ENCODE measurements at regions not wholly inside any gene's neighbourhood (a gene's known extent, or its start where the extent isn't known, plus 50 kb on each side); places are given as distances from the start of the nearest gene placed in this dataset.

GRCh38 chr5:28403846-28404245 is 1365.5 kb upstream of the CDH9 start:
- H2AFZ ChIP-seq (ENCODE audit: low read depth, low read length): no peak overlapping the region
- H3K4me2 ChIP-seq (ENCODE audit: low read length): no peak overlapping the region
- no peaks in the 10 kb centered on the region for H3K27me3 ChIP-seq (ENCODE audit: low read depth, low read length)
- TF ChIP-seq, protein P1, sequence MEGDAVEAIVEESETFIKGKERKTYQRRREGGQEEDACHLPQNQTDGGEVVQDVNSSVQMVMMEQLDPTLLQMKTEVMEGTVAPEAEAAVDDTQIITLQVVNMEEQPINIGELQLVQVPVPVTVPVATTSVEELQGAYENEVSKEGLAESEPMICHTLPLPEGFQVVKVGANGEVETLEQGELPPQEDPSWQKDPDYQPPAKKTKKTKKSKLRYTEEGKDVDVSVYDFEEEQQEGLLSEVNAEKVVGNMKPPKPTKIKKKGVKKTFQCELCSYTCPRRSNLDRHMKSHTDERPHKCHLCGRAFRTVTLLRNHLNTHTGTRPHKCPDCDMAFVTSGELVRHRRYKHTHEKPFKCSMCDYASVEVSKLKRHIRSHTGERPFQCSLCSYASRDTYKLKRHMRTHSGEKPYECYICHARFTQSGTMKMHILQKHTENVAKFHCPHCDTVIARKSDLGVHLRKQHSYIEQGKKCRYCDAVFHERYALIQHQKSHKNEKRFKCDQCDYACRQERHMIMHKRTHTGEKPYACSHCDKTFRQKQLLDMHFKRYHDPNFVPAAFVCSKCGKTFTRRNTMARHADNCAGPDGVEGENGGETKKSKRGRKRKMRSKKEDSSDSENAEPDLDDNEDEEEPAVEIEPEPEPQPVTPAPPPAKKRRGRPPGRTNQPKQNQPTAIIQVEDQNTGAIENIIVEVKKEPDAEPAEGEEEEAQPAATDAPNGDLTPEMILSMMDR (IDR thresholded peaks at IDR 0.05; ENCODE audit: low read depth, low read length): no peak
- no peak for TF ChIP-seq EZH2phosphoT487 (IDR thresholded peaks at IDR 0.05; ENCODE audit: low read depth)
- no peaks in the 10 kb centered on the region for H3K79me2 ChIP-seq (ENCODE audit: low read length)
- H3K4me1 ChIP-seq (ENCODE audit: low read length): peaks cover 9% of the 10 kb centered on the region
- H3K4me3 ChIP-seq (ENCODE audit: low read length): no peak overlapping the region
- H3K9ac ChIP-seq (ENCODE audit: low read length): no peak overlapping the region
- H3K36me3 ChIP-seq (replicated peaks; ENCODE audit: low read depth, low read length): no peaks in the 10 kb centered on the region
- no peaks in the 10 kb centered on the region for H4K20me1 ChIP-seq (ENCODE audit: insufficient read depth, low read length)
- H3K9me3 ChIP-seq (ENCODE audit: insufficient read depth, low read length): no peaks in the 10 kb centered on the region
- no peak overlapping the region for H3K27ac ChIP-seq (ENCODE audit: low read length)

GRCh38 chr5:28402590-28403301 is 1364.4 kb upstream of the CDH9 start:
- Histone ChIP-seq H4K20me1 (ENCODE audit: insufficient read depth, low read length) (no peaks in the 10 kb centered on the region), H3K9me3 (ENCODE audit: insufficient read depth, low read length) (no peaks in the 10 kb centered on the region), H3K27ac (ENCODE audit: low read length) (no peak overlapping the region), H3K36me3 (replicated peaks; ENCODE audit: low read depth, low read length) (no peaks in the 10 kb centered on the region), H3K27me3 (ENCODE audit: low read depth, low read length) (no peaks in the 10 kb centered on the region), H2AFZ (ENCODE audit: low read depth, low read length) (no peak overlapping the region), H3K79me2 (ENCODE audit: low read length) (no peaks in the 10 kb centered on the region), H3K9ac (ENCODE audit: low read length) (no peak overlapping the region), H3K4me1 (ENCODE audit: low read length) (peaks cover 9% of the 10 kb centered on the region), H3K4me3 (ENCODE audit: low read length) (no peak overlapping the region), H3K4me2 (ENCODE audit: low read length) (no peak overlapping the region)
- TF ChIP-seq, protein P1 (IDR thresholded peaks at IDR 0.05; ENCODE audit: low read depth, low read length): no peak
- no peak for TF ChIP-seq EZH2phosphoT487 (IDR thresholded peaks at IDR 0.05; ENCODE audit: low read depth)

DNA sequence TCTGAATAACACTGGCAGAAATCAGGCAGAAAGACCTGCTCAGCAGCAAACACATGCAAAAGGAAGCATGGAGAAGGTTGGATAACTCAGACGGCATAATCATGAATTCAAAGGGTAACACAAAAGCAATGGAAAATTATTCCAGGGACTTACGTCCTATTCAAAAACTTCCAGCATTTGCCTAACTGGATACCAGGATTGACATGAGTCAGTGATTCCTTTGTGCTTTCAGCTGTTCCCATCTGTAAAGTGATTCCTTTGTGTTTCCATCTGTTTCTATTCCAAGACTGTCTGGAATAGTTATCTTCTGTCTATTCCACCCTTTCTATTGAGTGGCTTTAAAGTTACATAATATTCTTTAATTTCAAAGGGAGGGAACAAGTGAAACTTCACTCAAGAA is 1361.7 kb upstream of the CDH9 start:
- Histone ChIP-seq H3K9me3 (ENCODE audit: insufficient read depth, low read length) (no peaks in the 10 kb centered on the region), H3K79me2 (ENCODE audit: low read length) (no peaks in the 10 kb centered on the region), H3K4me3 (ENCODE audit: low read length) (no peak overlapping the region), H3K36me3 (replicated peaks; ENCODE audit: low read depth, low read length) (no peaks in the 10 kb centered on the region), H3K4me1 (ENCODE audit: low read length) (peaks cover 9% of the 10 kb centered on the region), H3K27me3 (ENCODE audit: low read depth, low read length) (no peaks in the 10 kb centered on the region), H3K9ac (ENCODE audit: low read length) (no peak overlapping the region), H3K27ac (ENCODE audit: low read length) (no peak overlapping the region), H2AFZ (ENCODE audit: low read depth, low read length) (no peak overlapping the region), H3K4me2 (ENCODE audit: low read length) (no peak overlapping the region), H4K20me1 (ENCODE audit: insufficient read depth, low read length) (no peaks in the 10 kb centered on the region)
- no peak for TF ChIP-seq EZH2phosphoT487 (IDR thresholded peaks at IDR 0.05; ENCODE audit: low read depth)
- TF ChIP-seq, protein P1 (IDR thresholded peaks at IDR 0.05; ENCODE audit: low read depth, low read length): no peak

DNA sequence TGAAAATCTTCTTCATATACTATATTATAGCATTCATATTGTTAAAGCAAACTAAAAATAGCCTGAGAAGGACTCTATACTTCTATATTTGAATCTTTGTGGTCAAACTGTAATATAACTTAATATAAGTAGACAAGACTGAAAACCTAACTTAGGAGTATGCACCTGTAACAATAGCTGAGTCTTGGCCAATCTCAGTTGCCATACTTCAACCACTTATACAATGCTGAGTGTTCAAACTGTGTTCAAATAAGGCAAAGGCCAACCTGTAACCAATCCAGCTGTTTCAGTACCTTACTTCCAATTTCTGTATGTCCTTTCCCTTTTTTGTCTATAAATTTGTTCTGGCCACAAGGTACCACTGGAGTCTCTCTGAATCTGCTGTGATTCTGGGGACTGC is 1360.8 kb upstream of the CDH9 start:
- H3K9me3 ChIP-seq (ENCODE audit: insufficient read depth, low read length): no peaks in the 10 kb centered on the region
- TF ChIP-seq, protein P1 (IDR thresholded peaks at IDR 0.05; ENCODE audit: low read depth, low read length): no peak
- TF ChIP-seq EZH2phosphoT487 (IDR thresholded peaks at IDR 0.05; ENCODE audit: low read depth): no peak
- no peak overlapping the region for H3K27ac ChIP-seq (ENCODE audit: low read length)
- H3K4me3 ChIP-seq (ENCODE audit: low read length): no peak overlapping the region
- no peak overlapping the region for H2AFZ ChIP-seq (ENCODE audit: low read depth, low read length)
- H3K79me2 ChIP-seq (ENCODE audit: low read length): no peaks in the 10 kb centered on the region
- H4K20me1 ChIP-seq (ENCODE audit: insufficient read depth, low read length): no peaks in the 10 kb centered on the region
- peaks cover 9% of the 10 kb centered on the region for H3K4me1 ChIP-seq (ENCODE audit: low read length)
- no peak overlapping the region for H3K4me2 ChIP-seq (ENCODE audit: low read length)
- no peaks in the 10 kb centered on the region for H3K27me3 ChIP-seq (ENCODE audit: low read depth, low read length)
- H3K9ac ChIP-seq (ENCODE audit: low read length): no peak overlapping the region
- no peaks in the 10 kb centered on the region for H3K36me3 ChIP-seq (replicated peaks; ENCODE audit: low read depth, low read length)

All from OCI-LY3 (cell line).